ENCODE measurements at regions not wholly inside any gene's neighbourhood (a gene's known extent, or its start where the extent isn't known, plus 50 kb on each side); places are given as distances from the start of the nearest gene placed in this dataset.

- intact Hi-C loops (cut with micrococcal nuclease; ENCODE audit: unreplicated experiment): no loop called here
- Histone ChIP-seq H3K36me3 (ENCODE audit: control insufficient read depth, insufficient read depth, low read length) (no peaks in the 10 kb centered on the region), H3K4me1 (no peaks in the 10 kb centered on the region), H3K27me3 (replicated peaks; ENCODE audit: control insufficient read depth, insufficient read depth, low read length) (no peaks in the 10 kb centered on the region), H3K4me3 (ENCODE audit: low read depth, low read length) (no peak overlapping the region), H3K9me3 (no peaks in the 10 kb centered on the region)
- Mint-ChIP-seq H3K9me3 (ENCODE audit: unreplicated experiment) (no peaks in the 10 kb centered on the region), H3K4me3 (ENCODE audit: unreplicated experiment) (no peak overlapping the region), H3K27ac (ENCODE audit: unreplicated experiment) (no peak overlapping the region), H3K27me3 (ENCODE audit: insufficient read depth, unreplicated experiment) (no peaks in the 10 kb centered on the region), H3K36me3 (ENCODE audit: insufficient read depth, unreplicated experiment) (no peaks in the 10 kb centered on the region), H3K4me1 (ENCODE audit: low read depth, unreplicated experiment) (no peaks in the 10 kb centered on the region)
- TF ChIP-seq, protein P1, sequence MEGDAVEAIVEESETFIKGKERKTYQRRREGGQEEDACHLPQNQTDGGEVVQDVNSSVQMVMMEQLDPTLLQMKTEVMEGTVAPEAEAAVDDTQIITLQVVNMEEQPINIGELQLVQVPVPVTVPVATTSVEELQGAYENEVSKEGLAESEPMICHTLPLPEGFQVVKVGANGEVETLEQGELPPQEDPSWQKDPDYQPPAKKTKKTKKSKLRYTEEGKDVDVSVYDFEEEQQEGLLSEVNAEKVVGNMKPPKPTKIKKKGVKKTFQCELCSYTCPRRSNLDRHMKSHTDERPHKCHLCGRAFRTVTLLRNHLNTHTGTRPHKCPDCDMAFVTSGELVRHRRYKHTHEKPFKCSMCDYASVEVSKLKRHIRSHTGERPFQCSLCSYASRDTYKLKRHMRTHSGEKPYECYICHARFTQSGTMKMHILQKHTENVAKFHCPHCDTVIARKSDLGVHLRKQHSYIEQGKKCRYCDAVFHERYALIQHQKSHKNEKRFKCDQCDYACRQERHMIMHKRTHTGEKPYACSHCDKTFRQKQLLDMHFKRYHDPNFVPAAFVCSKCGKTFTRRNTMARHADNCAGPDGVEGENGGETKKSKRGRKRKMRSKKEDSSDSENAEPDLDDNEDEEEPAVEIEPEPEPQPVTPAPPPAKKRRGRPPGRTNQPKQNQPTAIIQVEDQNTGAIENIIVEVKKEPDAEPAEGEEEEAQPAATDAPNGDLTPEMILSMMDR (IDR thresholded peaks at IDR 0.05; ENCODE audit: insufficient read depth in 1 of 2, low read depth in 1 of 2, low read length in 1 of 2, severe bottlenecking in 1 of 2, unreplicated experiment in 1 of 2): no peak
- BruUV-seq (replicated peaks): no TSS peak
- ChIA-PET POLR2A (no interaction called here), CTCF (no interaction called here)
- no peak for DNase-seq
These were observed 275.8 kb upstream of the SESN3 start for GRCh38 chr11:95506777-95507176.

DNA sequence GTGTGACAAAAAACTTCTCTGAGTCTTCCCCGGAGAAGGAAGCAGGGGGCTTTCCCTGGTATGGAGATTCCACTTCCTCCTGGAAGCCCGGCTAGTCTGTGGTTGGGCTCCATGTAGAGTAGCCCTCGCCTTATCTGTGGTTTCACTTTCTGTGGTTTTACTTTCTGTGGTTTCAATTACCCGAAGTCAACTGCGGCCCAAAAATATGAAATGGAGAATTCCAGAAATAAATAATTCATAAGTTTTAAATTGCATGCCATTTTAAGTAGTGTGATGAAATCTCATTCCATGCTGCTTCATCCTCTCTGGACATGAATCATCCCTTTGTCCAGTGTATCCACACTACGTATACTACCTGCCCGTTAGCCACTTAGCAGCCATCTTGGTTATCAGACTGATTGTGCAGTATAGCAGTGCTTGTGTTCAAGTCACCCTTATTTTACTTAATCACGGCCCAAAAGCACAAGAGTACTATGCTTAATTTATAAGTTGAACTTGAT lies 275.0 kb upstream of the SESN3 start:
- H3K4me1 Mint-ChIP-seq (ENCODE audit: low read depth, unreplicated experiment): no peaks in the 10 kb centered on the region
- H3K9me3 Mint-ChIP-seq (ENCODE audit: unreplicated experiment): no peaks in the 10 kb centered on the region
- ChIA-PET POLR2A (no interaction called here), CTCF (no interaction called here)
- H3K4me1 ChIP-seq: no peaks in the 10 kb centered on the region
- no peaks in the 10 kb centered on the region for H3K9me3 ChIP-seq
- no peak overlapping the region for H3K4me3 Mint-ChIP-seq (ENCODE audit: unreplicated experiment)
- no peaks in the 10 kb centered on the region for H3K27me3 Mint-ChIP-seq (ENCODE audit: insufficient read depth, unreplicated experiment)
- no peak for DNase-seq
- H3K36me3 ChIP-seq (ENCODE audit: control insufficient read depth, insufficient read depth, low read length): no peaks in the 10 kb centered on the region
- H3K27ac Mint-ChIP-seq (ENCODE audit: unreplicated experiment): no peak overlapping the region
- H3K36me3 Mint-ChIP-seq (ENCODE audit: insufficient read depth, unreplicated experiment): no peaks in the 10 kb centered on the region
- intact Hi-C loops (cut with micrococcal nuclease; ENCODE audit: unreplicated experiment): no loop called here
- H3K27me3 ChIP-seq (replicated peaks; ENCODE audit: control insufficient read depth, insufficient read depth, low read length): no peaks in the 10 kb centered on the region
- TF ChIP-seq, protein P1 (IDR thresholded peaks at IDR 0.05; ENCODE audit: insufficient read depth in 1 of 2, low read depth in 1 of 2, low read length in 1 of 2, severe bottlenecking in 1 of 2, unreplicated experiment in 1 of 2): no peak
- no peak overlapping the region for H3K4me3 ChIP-seq (ENCODE audit: low read depth, low read length)
- no TSS peak for BruUV-seq (replicated peaks)

DNA sequence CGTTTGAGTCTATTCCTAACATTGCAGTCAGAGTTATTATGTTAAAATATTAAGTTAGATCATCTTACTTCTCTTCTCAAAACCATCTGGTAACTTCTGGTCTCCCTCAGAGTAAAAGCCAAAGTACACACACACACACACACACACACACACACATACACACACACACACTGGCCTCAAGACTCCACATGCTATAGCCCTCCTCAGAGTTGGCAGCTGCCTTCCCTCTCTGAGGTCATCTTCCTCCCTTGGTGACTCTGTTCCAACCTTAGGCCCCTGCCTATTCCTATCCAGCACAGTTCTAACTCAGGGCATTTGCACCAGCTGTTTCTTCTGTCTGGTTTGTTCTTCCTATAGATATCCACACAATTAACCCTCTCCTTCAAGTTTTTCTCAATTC lies 272.0 kb upstream of the SESN3 start:
- no peaks in the 10 kb centered on the region for H3K27me3 ChIP-seq (replicated peaks; ENCODE audit: control insufficient read depth, insufficient read depth, low read length)
- intact Hi-C loops (cut with micrococcal nuclease; ENCODE audit: unreplicated experiment): no loop called here
- Mint-ChIP-seq H3K4me3 (ENCODE audit: unreplicated experiment) (no peak overlapping the region), H3K9me3 (ENCODE audit: unreplicated experiment) (no peaks in the 10 kb centered on the region), H3K36me3 (ENCODE audit: insufficient read depth, unreplicated experiment) (no peaks in the 10 kb centered on the region), H3K27me3 (ENCODE audit: insufficient read depth, unreplicated experiment) (no peaks in the 10 kb centered on the region), H3K4me1 (ENCODE audit: low read depth, unreplicated experiment) (peaks cover 14% of the 10 kb centered on the region), H3K27ac (ENCODE audit: unreplicated experiment) (no peak overlapping the region)
- H3K9me3 ChIP-seq: no peaks in the 10 kb centered on the region
- TF ChIP-seq, protein P1 (IDR thresholded peaks at IDR 0.05; ENCODE audit: insufficient read depth in 1 of 2, low read depth in 1 of 2, low read length in 1 of 2, severe bottlenecking in 1 of 2, unreplicated experiment in 1 of 2): no peak
- no peak overlapping the region for H3K4me3 ChIP-seq (ENCODE audit: low read depth, low read length)
- no peak for DNase-seq
- H3K36me3 ChIP-seq (ENCODE audit: control insufficient read depth, insufficient read depth, low read length): no peaks in the 10 kb centered on the region
- BruUV-seq (replicated peaks): no TSS peak
- CTCF ChIA-PET: no interaction called here
- POLR2A ChIA-PET: no interaction called here
- H3K4me1 ChIP-seq: peaks cover 14% of the 10 kb centered on the region

Measured in Caco-2 (cell line).